ENCODE measurements at regions not wholly inside any gene's neighbourhood (a gene's known extent, or its start where the extent isn't known, plus 50 kb on each side); places are given as distances from the start of the nearest gene placed in this dataset.

GRCh38 chr6:141705431-141705830 is 427.3 kb upstream of the GJE1 start:
- BruUV-seq (replicated peaks): no TSS peak
- Histone ChIP-seq H3K27me3 (replicated peaks; ENCODE audit: control insufficient read depth, insufficient read depth, low read length) (no peaks in the 10 kb centered on the region), H3K4me1 (peaks cover 8% of the 10 kb centered on the region), H3K36me3 (ENCODE audit: control insufficient read depth, insufficient read depth, low read length) (no peaks in the 10 kb centered on the region), H3K9me3 (no peaks in the 10 kb centered on the region), H3K4me3 (ENCODE audit: low read depth, low read length) (no peak overlapping the region)
- H3K27me3 Mint-ChIP-seq (ENCODE audit: insufficient read depth, unreplicated experiment): no peaks in the 10 kb centered on the region
- H3K4me1 Mint-ChIP-seq (ENCODE audit: low read depth, unreplicated experiment): no peaks in the 10 kb centered on the region
- intact Hi-C loops (cut with micrococcal nuclease; ENCODE audit: unreplicated experiment): no loop called here
- ChIA-PET CTCF (no interaction called here), POLR2A (no interaction called here)
- H3K4me3 Mint-ChIP-seq (ENCODE audit: unreplicated experiment): no peak overlapping the region
- no peak for DNase-seq
- no peak for TF ChIP-seq CTCF (IDR thresholded peaks at IDR 0.05; ENCODE audit: insufficient read depth in 1 of 2, low read depth in 1 of 2, low read length in 1 of 2, severe bottlenecking in 1 of 2, unreplicated experiment in 1 of 2)
- no peaks in the 10 kb centered on the region for H3K36me3 Mint-ChIP-seq (ENCODE audit: insufficient read depth, unreplicated experiment)
- H3K9me3 Mint-ChIP-seq (ENCODE audit: unreplicated experiment): no peaks in the 10 kb centered on the region
- no peak overlapping the region for H3K27ac Mint-ChIP-seq (ENCODE audit: unreplicated experiment)

DNA sequence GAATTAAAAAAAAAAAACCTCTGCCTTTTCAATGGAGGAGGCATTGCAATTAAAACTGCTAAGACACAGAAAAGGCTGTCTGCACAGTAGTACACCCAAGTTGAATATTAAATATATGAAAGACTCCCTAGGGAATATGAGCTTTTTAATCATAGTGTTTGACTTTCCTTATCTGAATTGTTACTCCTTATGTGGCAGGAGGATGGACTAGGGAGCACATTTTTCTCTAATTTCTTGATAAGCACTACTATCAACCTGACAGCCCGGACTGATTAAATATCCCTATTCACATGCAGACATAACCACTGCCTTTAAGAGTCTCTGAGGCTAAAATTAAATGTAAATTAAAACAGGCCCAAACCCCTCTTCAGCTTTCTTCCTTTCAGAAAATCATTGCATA is 428.6 kb upstream of the GJE1 start:
- no peaks in the 10 kb centered on the region for H3K27me3 ChIP-seq (replicated peaks; ENCODE audit: control insufficient read depth, insufficient read depth, low read length)
- Mint-ChIP-seq H3K4me1 (ENCODE audit: low read depth, unreplicated experiment) (no peaks in the 10 kb centered on the region), H3K27ac (ENCODE audit: unreplicated experiment) (no peak overlapping the region), H3K36me3 (ENCODE audit: insufficient read depth, unreplicated experiment) (no peaks in the 10 kb centered on the region), H3K9me3 (ENCODE audit: unreplicated experiment) (no peaks in the 10 kb centered on the region), H3K27me3 (ENCODE audit: insufficient read depth, unreplicated experiment) (no peaks in the 10 kb centered on the region), H3K4me3 (ENCODE audit: unreplicated experiment) (no peak overlapping the region)
- ChIA-PET CTCF (no interaction called here), POLR2A (no interaction called here)
- no peak for TF ChIP-seq CTCF (IDR thresholded peaks at IDR 0.05; ENCODE audit: insufficient read depth in 1 of 2, low read depth in 1 of 2, low read length in 1 of 2, severe bottlenecking in 1 of 2, unreplicated experiment in 1 of 2)
- H3K36me3 ChIP-seq (ENCODE audit: control insufficient read depth, insufficient read depth, low read length): no peaks in the 10 kb centered on the region
- peaks cover 8% of the 10 kb centered on the region for H3K4me1 ChIP-seq
- intact Hi-C loops (cut with micrococcal nuclease; ENCODE audit: unreplicated experiment): no loop called here
- no peaks in the 10 kb centered on the region for H3K9me3 ChIP-seq
- no TSS peak for BruUV-seq (replicated peaks)
- H3K4me3 ChIP-seq (ENCODE audit: low read depth, low read length): no peak overlapping the region
- DNase-seq: no peak

DNA sequence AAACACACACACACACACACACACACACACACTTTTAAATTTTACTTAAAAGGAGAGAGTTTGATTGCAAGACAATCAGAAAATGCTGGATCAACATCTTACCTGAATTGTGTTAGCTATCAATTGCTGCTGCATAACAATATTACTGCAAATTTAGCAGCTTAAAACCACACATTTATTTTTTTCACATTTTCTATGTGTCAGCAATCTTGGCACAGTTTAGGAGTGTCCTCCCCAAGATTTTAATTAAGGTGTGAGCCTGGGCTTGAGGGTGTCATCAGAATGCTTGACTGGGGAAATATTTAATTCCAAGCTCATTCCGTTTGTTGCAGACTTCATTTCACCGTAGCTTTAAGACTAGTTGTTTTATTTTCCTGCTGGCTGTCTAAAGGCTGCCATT is 431.0 kb upstream of the GJE1 start:
- Histone ChIP-seq H3K27me3 (replicated peaks; ENCODE audit: control insufficient read depth, insufficient read depth, low read length) (no peaks in the 10 kb centered on the region), H3K4me3 (ENCODE audit: low read depth, low read length) (no peak overlapping the region), H3K36me3 (ENCODE audit: control insufficient read depth, insufficient read depth, low read length) (no peaks in the 10 kb centered on the region), H3K4me1 (peaks cover 8% of the 10 kb centered on the region), H3K9me3 (no peaks in the 10 kb centered on the region)
- BruUV-seq (replicated peaks): no TSS peak
- H3K9me3 Mint-ChIP-seq (ENCODE audit: unreplicated experiment): no peaks in the 10 kb centered on the region
- intact Hi-C loops (cut with micrococcal nuclease; ENCODE audit: unreplicated experiment): no loop called here
- POLR2A ChIA-PET: no interaction called here
- no peaks in the 10 kb centered on the region for H3K27me3 Mint-ChIP-seq (ENCODE audit: insufficient read depth, unreplicated experiment)
- H3K27ac Mint-ChIP-seq (ENCODE audit: unreplicated experiment): no peak overlapping the region
- no peak for TF ChIP-seq CTCF (IDR thresholded peaks at IDR 0.05; ENCODE audit: insufficient read depth in 1 of 2, low read depth in 1 of 2, low read length in 1 of 2, severe bottlenecking in 1 of 2, unreplicated experiment in 1 of 2)
- no peak overlapping the region for H3K4me3 Mint-ChIP-seq (ENCODE audit: unreplicated experiment)
- CTCF ChIA-PET: no interaction called here
- H3K36me3 Mint-ChIP-seq (ENCODE audit: insufficient read depth, unreplicated experiment): no peaks in the 10 kb centered on the region
- no peak for DNase-seq
- H3K4me1 Mint-ChIP-seq (ENCODE audit: low read depth, unreplicated experiment): no peaks in the 10 kb centered on the region
